HEK293 (cell line): ENCODE measurements at regions not wholly inside any gene's neighbourhood (a gene's known extent, or its start where the extent isn't known, plus 50 kb on each side); places are given as distances from the start of the nearest gene placed in this dataset.

Source experiments
- FEZF1 ChIP-seq: fragments of 450-650 bp; formaldehyde crosslinking; IDR thresholded peaks from 2 replicates; pipeline ENCODE4 v1.5.1; 2016; ENCODE audit warnings: missing biosample characterization, missing genetic modification characterization
- PRDM2 ChIP-seq: fragments of 450-650 bp; formaldehyde crosslinking; IDR thresholded peaks from 2 replicates; pipeline ENCODE4 v1.5.1; 2016; ENCODE audit warnings: missing biosample characterization, missing genetic modification characterization, borderline replicate concordance
- YY2 ChIP-seq: fragments of 450-650 bp; formaldehyde crosslinking; IDR thresholded peaks from 2 replicates; pipeline ENCODE4 v1.5.1; 2016; ENCODE audit warnings: missing biosample characterization, missing genetic modification characterization
- ZBTB44 ChIP-seq: fragments of 450-650 bp; IDR thresholded peaks from 2 replicates; pipeline ENCODE4 v1.5.1; 2018; ENCODE audit warnings: missing biosample characterization, mild to moderate bottlenecking, missing genetic modification characterization
- ZFP3 ChIP-seq: fragments of 450-650 bp; formaldehyde crosslinking; IDR thresholded peaks from 2 replicates; pipeline ENCODE4 v1.5.1; 2016; ENCODE audit warnings: low read depth, missing biosample characterization, missing genetic modification characterization
- ZNF112 ChIP-seq: fragments of 450-650 bp; formaldehyde crosslinking; IDR thresholded peaks from 2 replicates; pipeline ENCODE4 v1.5.0; 2017; ENCODE audit warnings: missing biosample characterization, missing genetic modification characterization
- ZNF174 ChIP-seq: fragments of 450-650 bp; formaldehyde crosslinking; IDR thresholded peaks from 2 replicates; pipeline ENCODE4 v1.5.0; 2017; ENCODE audit warnings: missing biosample characterization, mild to moderate bottlenecking, missing genetic modification characterization
- ZNF211 ChIP-seq: fragments of 450-650 bp; formaldehyde crosslinking; IDR thresholded peaks from 2 replicates; pipeline ENCODE4 v1.5.1; 2016; ENCODE audit warnings: low read depth, missing biosample characterization, missing genetic modification characterization
- ZNF248 ChIP-seq: fragments of 450-650 bp; formaldehyde crosslinking; IDR thresholded peaks from 2 replicates; pipeline ENCODE4 v1.5.1; 2017; ENCODE audit warnings: missing biosample characterization, missing genetic modification characterization
- ZNF398 ChIP-seq: fragments of 450-650 bp; formaldehyde crosslinking; IDR thresholded peaks from 2 replicates; pipeline ENCODE4 v1.5.1; 2017; ENCODE audit warnings: missing biosample characterization, missing genetic modification characterization
- ZNF433 ChIP-seq: fragments of 450-650 bp; formaldehyde crosslinking; IDR thresholded peaks from 2 replicates; pipeline ENCODE4 v1.5.1; 2016; ENCODE audit warnings: missing biosample characterization, missing genetic modification characterization, low read depth
- ZNF473 ChIP-seq: fragments of 450-650 bp; formaldehyde crosslinking; IDR thresholded peaks from 2 replicates; pipeline ENCODE4 v1.5.1; 2017; ENCODE audit warnings: missing biosample characterization, missing genetic modification characterization
- ZNF555 ChIP-seq: fragments of 450-650 bp; formaldehyde crosslinking; conservative IDR thresholded peaks from 2 replicates; pipeline ENCODE4 v1.5.1; 2017; ENCODE audit warnings: missing biosample characterization, mild to moderate bottlenecking, missing genetic modification characterization, inconsistent platforms
- ZNF624 ChIP-seq: fragments of 450-650 bp; formaldehyde crosslinking; IDR thresholded peaks from 2 replicates; pipeline ENCODE4 v1.5.1; 2017; ENCODE audit warnings: missing biosample characterization, missing genetic modification characterization
- ZNF626 ChIP-seq: fragments of 450-650 bp; sonication (Bioruptor Pico); formaldehyde crosslinking; IDR thresholded peaks from 2 replicates; pipeline ENCODE4 v1.5.1; 2018; ENCODE audit warnings: missing biosample characterization, missing genetic modification characterization, inconsistent platforms
- ZNF707 ChIP-seq: fragments of 450-650 bp; formaldehyde crosslinking; IDR thresholded peaks from 2 replicates; pipeline ENCODE4 v1.5.1; 2016; ENCODE audit warnings: missing biosample characterization, missing genetic modification characterization
- ZNF785 ChIP-seq: fragments of 450-650 bp; formaldehyde crosslinking; IDR thresholded peaks from 2 replicates; pipeline ENCODE4 v1.5.1; 2016; ENCODE audit warnings: missing biosample characterization, missing genetic modification characterization
- ZSCAN4 ChIP-seq: fragments of 450-650 bp; formaldehyde crosslinking; IDR thresholded peaks from 2 replicates; pipeline ENCODE4 v1.5.1; 2017; ENCODE audit warnings: missing biosample characterization, missing genetic modification characterization
- TF ChIP-seq, protein P1 (sequence below): fragments of 450-650 bp; formaldehyde crosslinking; IDR thresholded peaks from 2 replicates; pipeline ENCODE4 v1.5.1; 2017; ENCODE audit warnings: missing biosample characterization, mild to moderate bottlenecking, missing genetic modification characterization, moderate library complexity
- TF ChIP-seq, protein P2 (sequence below): fragments of 450-650 bp; formaldehyde crosslinking; IDR thresholded peaks from 2 replicates; pipeline ENCODE4 v1.5.1; 2016; ENCODE audit warnings: missing biosample characterization, missing genetic modification characterization, borderline replicate concordance

- TF ChIP-seq ZNF555 (no peak), ZNF473 (tag by site-specific recombination) (no peak), ZNF211 (no peak), ZSCAN4 (tag by site-specific recombination) (peak; percentile 56; the same call in 1 of the 2 replicates), ZNF174 (tag by site-specific recombination) (no peak), ZNF398 (tag by site-specific recombination) (peak; percentile 62; the same call in 1 of the 2 replicates), ZNF248 (tag by site-specific recombination) (no peak), FEZF1 (tag by site-specific recombination) (no peak; the same call in 1 of the 2 replicates), ZNF624 (tag by site-specific recombination) (no peak), ZNF707 (no peak), ZNF626 (tag by site-specific recombination) (no peak), ZFP3 (tag by site-specific recombination) (no peak), ZNF433 (tag by site-specific recombination) (no peak), YY2 (tag by site-specific recombination) (no peak), PRDM2 (tag by site-specific recombination) (no peak), ZNF112 (tag by site-specific recombination) (no peak), ZNF785 (tag by site-specific recombination) (0 out of 2 replicates have a peak, but pooled peaks have one; percentile 57), ZBTB44 (tag by site-specific recombination) (0 out of 2 replicates have a peak, but pooled peaks have one; percentile 12)
- TF ChIP-seq, protein P1, sequence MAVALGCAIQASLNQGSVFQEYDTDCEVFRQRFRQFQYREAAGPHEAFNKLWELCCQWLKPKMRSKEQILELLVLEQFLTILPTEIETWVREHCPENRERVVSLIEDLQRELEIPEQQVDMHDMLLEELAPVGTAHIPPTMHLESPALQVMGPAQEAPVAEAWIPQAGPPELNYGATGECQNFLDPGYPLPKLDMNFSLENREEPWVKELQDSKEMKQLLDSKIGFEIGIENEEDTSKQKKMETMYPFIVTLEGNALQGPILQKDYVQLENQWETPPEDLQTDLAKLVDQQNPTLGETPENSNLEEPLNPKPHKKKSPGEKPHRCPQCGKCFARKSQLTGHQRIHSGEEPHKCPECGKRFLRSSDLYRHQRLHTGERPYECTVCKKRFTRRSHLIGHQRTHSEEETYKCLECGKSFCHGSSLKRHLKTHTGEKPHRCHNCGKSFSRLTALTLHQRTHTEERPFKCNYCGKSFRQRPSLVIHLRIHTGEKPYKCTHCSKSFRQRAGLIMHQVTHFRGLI (tag by site-specific recombination) = peak; percentile 99
- TF ChIP-seq, protein P2, sequence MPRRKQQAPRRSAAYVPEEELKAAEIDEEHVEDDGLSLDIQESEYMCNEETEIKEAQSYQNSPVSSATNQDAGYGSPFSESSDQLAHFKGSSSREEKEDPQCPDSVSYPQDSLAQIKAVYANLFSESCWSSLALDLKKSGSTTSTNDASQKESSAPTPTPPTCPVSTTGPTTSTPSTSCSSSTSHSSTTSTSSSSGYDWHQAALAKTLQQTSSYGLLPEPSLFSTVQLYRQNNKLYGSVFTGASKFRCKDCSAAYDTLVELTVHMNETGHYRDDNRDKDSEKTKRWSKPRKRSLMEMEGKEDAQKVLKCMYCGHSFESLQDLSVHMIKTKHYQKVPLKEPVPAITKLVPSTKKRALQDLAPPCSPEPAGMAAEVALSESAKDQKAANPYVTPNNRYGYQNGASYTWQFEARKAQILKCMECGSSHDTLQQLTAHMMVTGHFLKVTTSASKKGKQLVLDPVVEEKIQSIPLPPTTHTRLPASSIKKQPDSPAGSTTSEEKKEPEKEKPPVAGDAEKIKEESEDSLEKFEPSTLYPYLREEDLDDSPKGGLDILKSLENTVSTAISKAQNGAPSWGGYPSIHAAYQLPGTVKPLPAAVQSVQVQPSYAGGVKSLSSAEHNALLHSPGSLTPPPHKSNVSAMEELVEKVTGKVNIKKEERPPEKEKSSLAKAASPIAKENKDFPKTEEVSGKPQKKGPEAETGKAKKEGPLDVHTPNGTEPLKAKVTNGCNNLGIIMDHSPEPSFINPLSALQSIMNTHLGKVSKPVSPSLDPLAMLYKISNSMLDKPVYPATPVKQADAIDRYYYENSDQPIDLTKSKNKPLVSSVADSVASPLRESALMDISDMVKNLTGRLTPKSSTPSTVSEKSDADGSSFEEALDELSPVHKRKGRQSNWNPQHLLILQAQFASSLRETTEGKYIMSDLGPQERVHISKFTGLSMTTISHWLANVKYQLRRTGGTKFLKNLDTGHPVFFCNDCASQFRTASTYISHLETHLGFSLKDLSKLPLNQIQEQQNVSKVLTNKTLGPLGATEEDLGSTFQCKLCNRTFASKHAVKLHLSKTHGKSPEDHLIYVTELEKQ = no peak
Measured at GRCh38 chr3:168249550-168250414, 154.1 kb upstream of the GOLIM4 start (continued).
